HEK293T (cell line): ENCODE measurements at regions not wholly inside any gene's neighbourhood (a gene's known extent, or its start where the extent isn't known, plus 50 kb on each side); places are given as distances from the start of the nearest gene placed in this dataset.

Experiments
- CTCF ChIA-PET: fragments of 350-600 bp; formaldehyde crosslinking; extraction: SDS; loops from one replicate; lab custom pipeline; 2021; ENCODE audit warnings: antibody characterized with exemption, inconsistent platforms; lab: Yijun Ruan, JAX
- POLR2A ChIA-PET: fragments of 350-600 bp; formaldehyde crosslinking; extraction: SDS; loops from one replicate; lab custom pipeline; 2020; ENCODE audit warnings: antibody characterized with exemption, inconsistent platforms; lab: Yijun Ruan, JAX
- DNase-seq: peaks from one replicate; pipeline ENCODE4 v3.0.0; 2012; ENCODE audit warnings: mixed read lengths; ENCODE audit errors: extremely low spot score
- ARNT ChIP-seq: fragments of 450-650 bp; IDR thresholded peaks from 2 replicates; pipeline ENCODE4 v1.6.1; 2017; ENCODE audit warnings: mild to moderate bottlenecking
- BHLHE40 ChIP-seq: fragments of 450-650 bp; IDR thresholded peaks from 2 replicates; pipeline ENCODE4 v1.6.1; 2016; ENCODE audit warnings: mild to moderate bottlenecking, moderate library complexity, borderline replicate concordance
- CTBP1 ChIP-seq: fragments of 450-650 bp; IDR thresholded peaks from 2 replicates; pipeline ENCODE4 v1.6.1; 2016; ENCODE audit warnings: borderline replicate concordance
- ELF4 ChIP-seq: fragments of 450-650 bp; IDR thresholded peaks from 2 replicates; pipeline ENCODE4 v1.6.1; 2017; ENCODE audit warnings: antibody characterized with exemption
- FOXA1 ChIP-seq: fragments of 450-650 bp; IDR thresholded peaks from 2 replicates; pipeline ENCODE4 v1.6.1; 2016; ENCODE audit warnings: mild to moderate bottlenecking
- FOXK2 ChIP-seq: fragments of 450-650 bp; IDR thresholded peaks from 2 replicates; pipeline ENCODE4 v1.6.1; 2016; ENCODE audit warnings: mild to moderate bottlenecking
- FOXM1 ChIP-seq: fragments of 450-650 bp; IDR thresholded peaks from 2 replicates; pipeline ENCODE4 v1.6.1; 2017; ENCODE audit warnings: mild to moderate bottlenecking, borderline replicate concordance
- HDGF ChIP-seq: fragments of 450-650 bp; IDR thresholded peaks from 2 replicates; pipeline ENCODE4 v1.6.1; 2017; ENCODE audit warnings: antibody characterized with exemption, borderline replicate concordance
- L3MBTL2 ChIP-seq: fragments of 450-650 bp; conservative IDR thresholded peaks from 2 replicates; pipeline ENCODE4 v1.6.1; 2016; ENCODE audit warnings: mild to moderate bottlenecking
- LEF1 ChIP-seq: fragments of 450-650 bp; IDR thresholded peaks from 2 replicates; pipeline ENCODE4 v1.6.1; 2017; ENCODE audit warnings: mild to moderate bottlenecking, borderline replicate concordance
- NFRKB ChIP-seq: fragments of 450-650 bp; IDR thresholded peaks from 2 replicates; pipeline ENCODE4 v1.6.1; 2016; ENCODE audit warnings: mild to moderate bottlenecking, moderate library complexity
- PKNOX1 ChIP-seq: fragments of 450-650 bp; IDR thresholded peaks from 2 replicates; pipeline ENCODE4 v1.6.1; 2016
- SP1 ChIP-seq: fragments of 450-650 bp; IDR thresholded peaks from 2 replicates; pipeline ENCODE4 v1.6.1; 2017
- SUZ12 ChIP-seq: fragments of 450-650 bp; IDR thresholded peaks from 2 replicates; pipeline ENCODE4 v1.6.1; 2016; ENCODE audit warnings: mild to moderate bottlenecking
- TARDBP ChIP-seq: fragments of 450-650 bp; IDR thresholded peaks from 2 replicates; pipeline ENCODE4 v1.6.1; 2016
- ZNF384 ChIP-seq: fragments of 450-650 bp; IDR thresholded peaks from 2 replicates; pipeline ENCODE4 v1.6.1; 2016

GRCh38 chr10:132467464-132468149 is 70.0 kb upstream of the INPP5A start:
- no peak for DNase-seq
- TF ChIP-seq FOXA1 (no peak), NFRKB (no peak), FOXK2 (no peak), LEF1 (no peak), SUZ12 (no peak), FOXM1 (no peak), L3MBTL2 (no peak), ZNF384 (no peak), HDGF (no peak), SP1 (no peak), PKNOX1 (no peak), TARDBP (no peak), CTBP1 (no peak), ELF4 (no peak), BHLHE40 (no peak), ARNT (no peak)
- ChIA-PET CTCF (interaction anchor here (0.6 kb wide), 1 partner anchor 168 kb away, joined by 3 read pairs; no protein-coding TSS in a partner anchor), POLR2A (interaction anchor here (1.0 kb wide), 1 partner anchor 8 kb away, joined by 3 read pairs; no protein-coding TSS in a partner anchor)

GRCh38 chr10:132468216-132468615 is 69.4 kb upstream of the INPP5A start:
- ChIA-PET POLR2A (no interaction called here), CTCF (interaction anchor here (0.6 to 0.7 kb wide), 2 partner anchors 8 to 167 kb away, joined by 3 read pairs; no protein-coding TSS in a partner anchor)
- no peak for TF ChIP-seq L3MBTL2
- no peak for TF ChIP-seq BHLHE40
- TF ChIP-seq SUZ12 = no peak
- TF ChIP-seq ARNT = no peak
- TF ChIP-seq NFRKB = no peak

GRCh38 chr10:132468651-132469050 is 68.9 kb upstream of the INPP5A start:
- TF ChIP-seq NFRKB = no peak
- TF ChIP-seq BHLHE40 = no peak
- POLR2A ChIA-PET = no interaction called here
- CTCF ChIA-PET = interaction anchor here (0.7 kb wide), 1 partner anchor 9 kb away, joined by 3 read pairs; no protein-coding TSS in a partner anchor
- DNase-seq = no peak

More at GRCh38 chr10:132468216-132468615, 69.4 kb upstream of the INPP5A start:
- no peak for DNase-seq

- DNase-seq = no peak
- ChIA-PET POLR2A (no interaction called here), CTCF (no interaction called here)
- TF ChIP-seq SP1 = no peak
- no peak for TF ChIP-seq CTBP1
- no peak for TF ChIP-seq TARDBP
- TF ChIP-seq PKNOX1 = no peak
- TF ChIP-seq ARNT = no peak
- no peak for TF ChIP-seq L3MBTL2
Observed at GRCh38 chr10:132469197-132469884, 68.2 kb upstream of the INPP5A start.

GRCh38 chr10:132470410-132471124 is 67.0 kb upstream of the INPP5A start:
- ChIA-PET CTCF (interaction anchor here (0.6 kb wide), 1 partner anchor 166 kb away, joined by 3 read pairs; no protein-coding TSS in a partner anchor), POLR2A (no interaction called here)
- DNase-seq = no peak
- TF ChIP-seq CTBP1 (no peak), SUZ12 (no peak)

GRCh38 chr10:132471125-132471451 is 66.5 kb upstream of the INPP5A start:
- DNase-seq = no peak
- TF ChIP-seq SP1 = no peak
- TF ChIP-seq FOXK2 = no peak
- no peak for TF ChIP-seq HDGF
- TF ChIP-seq SUZ12 = no peak
- no peak for TF ChIP-seq L3MBTL2
- TF ChIP-seq CTBP1 = no peak
- TF ChIP-seq NFRKB = no peak
- TF ChIP-seq FOXM1 = no peak
- no peak for TF ChIP-seq FOXA1
- no peak for TF ChIP-seq TARDBP
- TF ChIP-seq ARNT = no peak
- TF ChIP-seq PKNOX1 = no peak
- no peak for TF ChIP-seq LEF1
- no peak for TF ChIP-seq ZNF384
- TF ChIP-seq ELF4 = no peak
- CTCF ChIA-PET = interaction anchor here (0.6 kb wide), 1 partner anchor 165 kb away, joined by 3 read pairs; no protein-coding TSS in a partner anchor
- POLR2A ChIA-PET = no interaction called here
